HG03575 (cell line): ENCODE measurements at regions not wholly inside any gene's neighbourhood (a gene's known extent, or its start where the extent isn't known, plus 50 kb on each side); places are given as distances from the start of the nearest gene placed in this dataset.

ENCODE experiments used
- ATAC-seq: cut with Tn5 transposase; IDR thresholded peaks from one replicate; pipeline ENCODE4 v1.9.1; 2021; ENCODE audit not compliant: unreplicated experiment, insufficient number of reproducible peaks, low FRiP score; ENCODE audit errors: extremely low read depth

- no peak for ATAC-seq
Observed at GRCh38 chr2:348361-348916, 60.5 kb upstream of the ALKAL2 start.

GRCh38 chr2:344811-345210 is 56.9 kb upstream of the ALKAL2 start:
- ATAC-seq = no peak

- ATAC-seq = no peak
Observed at GRCh38 chr2:343355-343754, 55.5 kb upstream of the ALKAL2 start.

GRCh38 chr2:341912-342311 is 54.0 kb upstream of the ALKAL2 start:
- no peak for ATAC-seq

- no peak for ATAC-seq
Observed at GRCh38 chr2:341017-341542, 53.2 kb upstream of the ALKAL2 start.
